Keratinocyte (primary cell): ENCODE measurements at regions not wholly inside any gene's neighbourhood (a gene's known extent, or its start where the extent isn't known, plus 50 kb on each side); places are given as distances from the start of the nearest gene placed in this dataset.

ENCODE experiments used
- EZH2 ChIP-seq: IDR thresholded peaks from one replicate; pipeline ENCODE4 v1.6.1; 2012; ENCODE audit warnings: inconsistent platforms, mild to moderate bottlenecking, low read length, moderate library complexity
- TF ChIP-seq, protein P1 (sequence below), 3 experiments: IDR thresholded peaks in 1 of 3; conservative IDR thresholded peaks in 1 of 3; optimal IDR thresholded peaks in 1 of 3; 2 replicates in 2 of 3; 3 replicates in 1 of 3; pipeline versions ENCODE3 to v1.5.1; 2011; ENCODE audit warnings: low read length in 3 of 3, mild to moderate bottlenecking in 3 of 3, moderate library complexity in 2 of 3, control low read depth in 1 of 3, inconsistent platforms in 1 of 3; ENCODE audit not compliant: insufficient read depth in 2 of 3; ENCODE audit errors: extremely low read depth in 1 of 3

DNA sequence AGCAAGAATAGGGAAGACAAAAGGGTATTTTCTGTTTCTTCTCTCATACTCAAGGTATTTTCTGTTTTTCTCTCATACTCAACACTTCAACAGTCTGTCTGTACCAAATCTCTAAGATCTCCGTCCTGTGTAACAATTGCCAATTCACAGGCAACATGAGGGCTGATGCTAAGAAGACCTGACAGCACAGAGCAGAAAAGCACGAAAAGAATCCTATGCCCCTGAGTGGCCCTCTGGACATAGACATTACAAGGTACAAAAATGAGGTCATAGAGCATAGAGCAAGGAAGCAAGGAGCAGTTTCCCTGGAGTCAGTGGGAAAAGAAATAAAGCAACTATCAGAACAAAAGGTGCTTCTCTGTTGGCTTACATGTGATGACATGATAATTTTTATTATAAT, 1612.6 kb upstream of the CELF4 start:
- TF ChIP-seq, protein P1, sequence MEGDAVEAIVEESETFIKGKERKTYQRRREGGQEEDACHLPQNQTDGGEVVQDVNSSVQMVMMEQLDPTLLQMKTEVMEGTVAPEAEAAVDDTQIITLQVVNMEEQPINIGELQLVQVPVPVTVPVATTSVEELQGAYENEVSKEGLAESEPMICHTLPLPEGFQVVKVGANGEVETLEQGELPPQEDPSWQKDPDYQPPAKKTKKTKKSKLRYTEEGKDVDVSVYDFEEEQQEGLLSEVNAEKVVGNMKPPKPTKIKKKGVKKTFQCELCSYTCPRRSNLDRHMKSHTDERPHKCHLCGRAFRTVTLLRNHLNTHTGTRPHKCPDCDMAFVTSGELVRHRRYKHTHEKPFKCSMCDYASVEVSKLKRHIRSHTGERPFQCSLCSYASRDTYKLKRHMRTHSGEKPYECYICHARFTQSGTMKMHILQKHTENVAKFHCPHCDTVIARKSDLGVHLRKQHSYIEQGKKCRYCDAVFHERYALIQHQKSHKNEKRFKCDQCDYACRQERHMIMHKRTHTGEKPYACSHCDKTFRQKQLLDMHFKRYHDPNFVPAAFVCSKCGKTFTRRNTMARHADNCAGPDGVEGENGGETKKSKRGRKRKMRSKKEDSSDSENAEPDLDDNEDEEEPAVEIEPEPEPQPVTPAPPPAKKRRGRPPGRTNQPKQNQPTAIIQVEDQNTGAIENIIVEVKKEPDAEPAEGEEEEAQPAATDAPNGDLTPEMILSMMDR (optimal IDR thresholded peaks at IDR 0.05 in 1 of 3, IDR thresholded peaks at IDR 0.05 in 1 of 3, conservative IDR thresholded peaks at IDR 0.05 in 1 of 3; ENCODE audit: extremely low read depth in 1 of 3, insufficient read depth in 2 of 3, low read length in 3 of 3) = no peak
- TF ChIP-seq EZH2 = no peak
